AG09309 (cell line): ENCODE measurements at regions not wholly inside any gene's neighbourhood (a gene's known extent, or its start where the extent isn't known, plus 50 kb on each side); places are given as distances from the start of the nearest gene placed in this dataset.

ENCODE experiments used
- DNase-seq: peaks from one replicate; pipeline ENCODE4 v3.0.0-alpha.2; 2010; ENCODE audit warnings: low read depth
- H3K4me3 ChIP-seq: 2 replicates; pipeline ENCODE4 v1.5.1; 2011; ENCODE audit warnings: mild to moderate bottlenecking, low read depth, low read length, moderate library complexity; ENCODE audit not compliant: control insufficient read depth
- TF ChIP-seq, protein P1 (sequence below): IDR thresholded peaks from 2 replicates; pipeline ENCODE4 v1.5.1; 2011; ENCODE audit warnings: mild to moderate bottlenecking, low read depth, low read length, inconsistent platforms; ENCODE audit not compliant: insufficient read depth, control insufficient read depth; ENCODE audit errors: missing control alignments

GRCh38 chr18:45549290-45549689, 66.0 kb upstream of the SLC14A2 start:
- no peak overlapping the region for H3K4me3 ChIP-seq
- no peak for DNase-seq
- TF ChIP-seq, protein P1, sequence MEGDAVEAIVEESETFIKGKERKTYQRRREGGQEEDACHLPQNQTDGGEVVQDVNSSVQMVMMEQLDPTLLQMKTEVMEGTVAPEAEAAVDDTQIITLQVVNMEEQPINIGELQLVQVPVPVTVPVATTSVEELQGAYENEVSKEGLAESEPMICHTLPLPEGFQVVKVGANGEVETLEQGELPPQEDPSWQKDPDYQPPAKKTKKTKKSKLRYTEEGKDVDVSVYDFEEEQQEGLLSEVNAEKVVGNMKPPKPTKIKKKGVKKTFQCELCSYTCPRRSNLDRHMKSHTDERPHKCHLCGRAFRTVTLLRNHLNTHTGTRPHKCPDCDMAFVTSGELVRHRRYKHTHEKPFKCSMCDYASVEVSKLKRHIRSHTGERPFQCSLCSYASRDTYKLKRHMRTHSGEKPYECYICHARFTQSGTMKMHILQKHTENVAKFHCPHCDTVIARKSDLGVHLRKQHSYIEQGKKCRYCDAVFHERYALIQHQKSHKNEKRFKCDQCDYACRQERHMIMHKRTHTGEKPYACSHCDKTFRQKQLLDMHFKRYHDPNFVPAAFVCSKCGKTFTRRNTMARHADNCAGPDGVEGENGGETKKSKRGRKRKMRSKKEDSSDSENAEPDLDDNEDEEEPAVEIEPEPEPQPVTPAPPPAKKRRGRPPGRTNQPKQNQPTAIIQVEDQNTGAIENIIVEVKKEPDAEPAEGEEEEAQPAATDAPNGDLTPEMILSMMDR, result no peak

DNA sequence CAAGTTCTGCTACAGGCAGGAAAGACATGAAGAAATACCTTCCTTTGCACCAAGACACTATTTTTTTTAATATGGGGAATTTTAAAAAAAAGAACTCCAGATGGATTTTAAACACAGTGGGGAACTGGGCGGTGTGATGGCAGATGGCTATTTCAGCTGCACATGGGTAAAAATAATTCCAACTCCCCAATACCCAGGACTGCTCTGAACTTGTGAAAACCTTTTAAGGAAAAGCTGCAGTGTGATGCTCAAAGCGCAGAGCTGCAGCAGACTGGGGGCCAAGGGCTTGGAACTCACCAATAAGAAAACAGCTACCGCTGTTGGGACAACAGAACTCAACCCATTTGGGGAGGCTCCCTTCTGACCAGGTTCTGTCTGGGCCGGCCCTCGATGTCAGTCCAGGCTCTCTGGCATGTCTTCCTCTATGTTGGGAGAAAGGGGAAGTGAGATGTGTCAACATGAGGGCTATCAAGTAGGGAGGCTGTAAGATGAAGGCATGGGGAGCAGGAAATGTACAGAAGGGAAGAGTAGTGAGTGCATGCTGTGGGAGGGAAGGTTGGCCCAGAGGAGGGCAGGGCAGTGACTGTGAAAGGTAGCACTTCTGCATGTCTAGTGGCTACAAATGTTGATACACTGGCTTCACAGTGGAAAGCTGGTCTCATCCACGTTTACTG, 64.0 kb upstream of the SLC14A2 start:
- H3K4me3 ChIP-seq, result no peak overlapping the region
- no peak for DNase-seq
- TF ChIP-seq, protein P1, result no peak

DNA sequence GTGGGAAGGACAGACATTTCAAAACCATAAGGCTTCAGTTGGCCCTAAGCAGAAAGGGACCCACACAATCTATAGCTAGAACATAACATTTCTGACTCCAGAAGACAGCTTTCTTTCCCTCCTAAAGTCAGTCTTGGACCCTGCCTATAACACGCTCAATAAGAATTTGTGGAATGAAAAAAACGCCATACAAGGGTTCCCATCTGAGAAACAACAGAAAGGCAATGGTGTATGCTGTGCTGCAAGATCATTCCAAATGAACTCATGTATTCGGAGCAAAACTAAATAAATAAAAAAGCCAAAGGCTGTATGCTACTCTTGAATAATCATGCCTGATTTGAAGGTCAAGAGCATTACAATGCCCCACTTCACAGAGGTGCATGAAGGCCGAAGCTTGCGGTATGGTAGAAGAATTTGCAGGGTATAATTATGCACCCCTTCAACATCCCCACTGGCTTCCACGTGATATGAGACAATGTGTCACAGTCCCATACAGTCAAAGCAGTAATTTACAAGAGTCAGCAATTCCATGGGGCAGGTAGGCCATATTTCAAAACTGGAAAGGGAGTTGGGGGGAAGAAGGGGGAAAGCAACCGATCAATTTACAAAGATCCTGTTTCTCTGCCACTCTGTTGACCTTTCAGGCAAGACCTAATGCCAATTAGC, 61.4 kb upstream of the SLC14A2 start:
- no peak overlapping the region for H3K4me3 ChIP-seq
- no peak for DNase-seq
- TF ChIP-seq, protein P1, result no peak

- DNase-seq, result no peak
- TF ChIP-seq, protein P1, result no peak
Observed at GRCh38 chr18:45554389-45554737, 60.9 kb upstream of the SLC14A2 start.

DNA sequence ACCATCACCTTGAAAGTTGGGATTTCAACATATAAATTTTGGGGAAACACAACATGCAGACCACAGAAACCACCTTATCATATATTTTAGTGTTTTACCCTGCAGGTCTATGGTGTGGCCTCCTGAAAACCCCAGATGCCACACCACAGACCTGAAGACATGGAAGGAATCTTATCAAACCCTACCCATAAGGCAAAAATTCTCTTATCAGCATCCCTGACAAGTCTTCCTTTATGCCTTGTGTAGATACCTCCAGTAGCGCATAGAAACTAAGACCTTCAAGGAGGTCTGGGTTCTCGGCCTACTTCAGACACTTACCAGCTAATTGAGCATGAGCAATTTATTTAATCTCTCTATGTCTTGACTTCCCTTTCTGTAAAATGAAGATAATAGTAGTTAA, 59.1 kb upstream of the SLC14A2 start:
- no peak overlapping the region for H3K4me3 ChIP-seq
- DNase-seq, result no peak
- TF ChIP-seq, protein P1, result no peak

More at GRCh38 chr18:45554389-45554737, 60.9 kb upstream of the SLC14A2 start:
- H3K4me3 ChIP-seq, result no peak overlapping the region

DNA sequence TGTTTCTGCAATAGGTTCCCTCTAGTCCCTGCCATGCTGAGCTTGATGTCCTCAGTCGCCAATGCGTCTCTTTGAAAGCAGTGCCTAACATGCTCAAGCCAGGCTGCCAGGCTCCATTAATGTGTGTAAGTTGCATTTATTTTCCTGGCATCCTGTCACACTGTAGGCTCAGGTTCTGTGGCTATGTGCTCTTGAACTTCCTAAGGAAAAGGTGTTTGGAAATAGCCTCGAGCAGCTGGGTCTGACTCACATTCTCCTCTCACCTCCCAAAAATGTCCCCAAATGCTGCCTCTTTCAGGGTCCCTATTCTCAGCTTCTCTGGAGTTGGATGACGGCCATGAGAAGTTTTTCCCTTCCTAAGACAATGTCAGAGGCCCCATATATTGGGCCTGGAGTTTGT, 58.0 kb upstream of the SLC14A2 start:
- DNase-seq, result no peak
- TF ChIP-seq, protein P1, result no peak
- no peak overlapping the region for H3K4me3 ChIP-seq

GRCh38 chr18:45557779-45558178, 57.5 kb upstream of the SLC14A2 start:
- no peak for DNase-seq
- TF ChIP-seq, protein P1, result no peak
- no peak overlapping the region for H3K4me3 ChIP-seq
